ENCODE measurements at regions not wholly inside any gene's neighbourhood (a gene's known extent, or its start where the extent isn't known, plus 50 kb on each side); places are given as distances from the start of the nearest gene placed in this dataset.
"Not testable (repeated sequence)": the region's sequence is repeated elsewhere in the genome, so short reads cannot be mapped to it uniquely, and the experiment has no call there.

- no peak for DNase-seq
Observed at GRCh38 chr11:38543311-38543710, 1945.3 kb upstream of the RAG2 start.

GRCh38 chr11:38538866-38539680, 1941.0 kb upstream of the RAG2 start:
- no peak for DNase-seq

- DNase-seq = no peak
Observed at GRCh38 chr11:38530226-38530625, 1932.2 kb upstream of the RAG2 start.

- DNase-seq = no peak
Observed at GRCh38 chr11:38524945-38525344, 1926.9 kb upstream of the RAG2 start.

GRCh38 chr11:38517991-38518390, 1920.0 kb upstream of the RAG2 start:
- no peak for DNase-seq

- not testable (repeated sequence) for DNase-seq
Observed at GRCh38 chr11:38512830-38513229, 1914.8 kb upstream of the RAG2 start.

GRCh38 chr11:38510041-38510440, 1912.0 kb upstream of the RAG2 start:
- DNase-seq = no peak

GRCh38 chr11:38503876-38504275, 1905.8 kb upstream of the RAG2 start:
- DNase-seq = no peak

GRCh38 chr11:38498721-38499120, 1900.7 kb upstream of the RAG2 start:
- DNase-seq = no peak

- DNase-seq = no peak
Observed at GRCh38 chr11:38491986-38492385, 1894.0 kb upstream of the RAG2 start.

GRCh38 chr11:38481391-38481790, 1883.4 kb upstream of the RAG2 start:
- no peak for DNase-seq

- no peak for DNase-seq
Observed at GRCh38 chr11:38476808-38477575, 1879.0 kb upstream of the RAG2 start.

- no peak for DNase-seq
Observed at GRCh38 chr11:38461751-38462150, 1863.7 kb upstream of the RAG2 start.

- no peak for DNase-seq
Observed at GRCh38 chr11:38460896-38461295, 1862.9 kb upstream of the RAG2 start.

GRCh38 chr11:38460429-38460828, 1862.4 kb upstream of the RAG2 start:
- no peak for DNase-seq

GRCh38 chr11:38456371-38456770, 1858.3 kb upstream of the RAG2 start:
- DNase-seq = no peak

GRCh38 chr11:38448284-38448683, 1850.2 kb upstream of the RAG2 start:
- no peak for DNase-seq

- no peak for DNase-seq
Observed at GRCh38 chr11:38446336-38446735, 1848.3 kb upstream of the RAG2 start.

GRCh38 chr11:38438091-38438490, 1840.1 kb upstream of the RAG2 start:
- no peak for DNase-seq

GRCh38 chr11:38425578-38425977, 1827.5 kb upstream of the RAG2 start:
- DNase-seq = no peak

GRCh38 chr11:38423042-38423441, 1825.0 kb upstream of the RAG2 start:
- no peak for DNase-seq

- no peak for DNase-seq
Observed at GRCh38 chr11:38416141-38416540, 1818.1 kb upstream of the RAG2 start.

GRCh38 chr11:38411149-38411548, 1813.1 kb upstream of the RAG2 start:
- DNase-seq = no peak

- DNase-seq = no peak
Observed at GRCh38 chr11:38402063-38402462, 1804.0 kb upstream of the RAG2 start.
